HS-5 (cell line): ENCODE measurements at regions not wholly inside any gene's neighbourhood (a gene's known extent, or its start where the extent isn't known, plus 50 kb on each side); places are given as distances from the start of the nearest gene placed in this dataset.
"Not testable (repeated sequence)": the region's sequence is repeated elsewhere in the genome, so short reads cannot be mapped to it uniquely, and the experiment has no call there.

Experiments
- DNase-seq: peaks from one replicate; pipeline ENCODE4 v3.0.0-alpha.2; 2012; ENCODE audit warnings: low read depth

DNA sequence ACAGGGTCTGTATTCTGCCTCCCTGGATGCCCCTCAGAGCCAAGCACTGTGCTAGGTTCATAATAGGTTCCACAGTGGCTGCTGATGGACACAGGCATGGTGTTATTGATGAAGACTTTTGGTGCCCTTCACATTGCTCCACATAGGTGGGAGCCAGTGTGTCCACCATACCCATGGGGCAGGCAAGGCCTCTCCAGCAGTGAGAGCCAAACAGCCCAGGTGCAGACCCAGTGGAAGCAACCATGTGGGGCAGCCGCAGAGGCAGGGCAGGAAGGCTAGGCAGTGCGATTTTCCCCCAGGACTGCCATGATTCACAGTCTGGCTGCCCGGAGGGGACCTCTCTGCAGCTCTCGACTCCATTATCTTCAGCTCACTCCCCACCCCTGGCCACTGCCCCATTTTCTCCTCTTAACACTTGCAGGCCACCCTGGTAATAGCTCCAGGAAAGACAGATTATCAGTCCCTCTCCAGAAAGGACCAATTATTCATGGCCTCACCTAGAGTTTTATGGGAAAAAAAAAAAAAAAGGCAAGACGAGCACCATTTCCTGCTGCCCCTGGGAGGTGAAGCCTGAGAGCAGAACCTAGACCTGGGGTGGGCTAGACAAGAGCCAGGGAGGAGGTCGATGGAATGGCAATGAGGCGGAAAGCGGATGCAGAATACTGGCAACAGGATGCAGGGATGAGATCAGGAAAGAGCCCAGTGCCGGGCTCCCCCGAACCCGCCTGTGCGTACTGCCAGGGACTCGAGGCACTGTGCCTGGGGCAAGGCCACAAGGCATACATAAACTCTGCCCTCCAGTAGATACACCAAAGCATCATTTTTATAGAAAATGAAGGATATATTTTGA, 343.0 kb upstream of the NCAM1 start:
- DNase-seq = no peak

- no peak for DNase-seq
These were observed 342.1 kb upstream of the NCAM1 start for GRCh38 chr11:112619106-112619505.

GRCh38 chr11:112620621-112621394, 340.4 kb upstream of the NCAM1 start:
- DNase-seq = no peak

DNA sequence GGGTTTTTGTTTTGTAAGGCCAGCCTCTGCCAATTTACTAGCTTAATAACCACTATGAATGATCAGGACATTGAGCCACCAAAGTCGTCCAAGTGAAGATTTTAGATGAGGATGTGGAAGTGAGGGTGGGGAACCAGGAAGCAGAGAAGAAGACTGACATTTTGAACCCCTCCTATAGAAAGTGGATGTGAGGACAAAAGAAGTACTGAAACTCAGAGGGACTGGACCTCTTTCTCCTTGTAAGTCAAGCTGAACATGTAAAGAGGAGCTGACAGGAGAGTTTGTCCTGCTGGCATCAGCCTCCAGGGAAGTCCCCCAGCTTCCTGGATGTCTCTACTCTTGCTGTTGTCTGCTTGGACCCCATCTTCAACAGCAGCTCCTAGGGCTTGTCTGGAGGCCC, 338.2 kb upstream of the NCAM1 start:
- DNase-seq = no peak

DNA sequence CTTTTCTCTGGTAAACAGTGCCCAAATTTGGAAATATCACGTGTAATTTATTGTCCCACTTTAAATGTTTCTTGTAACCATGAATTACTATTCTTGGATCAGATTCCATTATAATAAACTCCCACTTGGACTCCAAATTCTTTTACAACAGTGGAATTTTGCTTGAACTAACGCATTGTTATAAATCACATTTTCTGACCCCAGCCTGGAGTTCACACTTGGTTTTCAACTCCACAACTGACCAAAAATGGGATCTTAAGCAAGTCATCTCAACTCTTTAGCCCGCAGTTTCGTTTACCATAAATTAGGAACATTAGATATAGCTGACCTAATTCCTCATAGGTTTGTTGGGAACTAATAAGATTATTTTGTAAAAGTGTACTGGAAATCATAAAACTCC, 336.8 kb upstream of the NCAM1 start:
- no peak for DNase-seq

GRCh38 chr11:112624971-112625370, 336.2 kb upstream of the NCAM1 start:
- DNase-seq = not testable (repeated sequence)

DNA sequence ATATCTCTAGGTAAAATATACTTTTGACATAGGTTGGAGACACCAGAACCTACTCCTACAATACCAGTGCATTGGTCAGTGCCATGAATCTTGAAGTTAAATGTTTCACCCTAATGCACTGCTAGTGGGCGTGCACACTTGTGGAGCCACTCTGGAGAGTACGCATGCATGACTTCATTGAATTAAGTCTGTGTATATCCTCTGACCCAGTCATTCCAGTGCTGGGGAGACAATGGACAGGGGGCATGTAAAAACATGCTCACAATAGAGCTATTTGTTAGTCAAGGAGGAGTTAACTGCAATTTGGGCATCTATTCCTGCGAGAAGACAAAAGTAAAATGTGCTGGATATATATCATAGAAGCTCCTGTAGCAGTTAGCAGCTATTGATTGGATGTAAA, 335.4 kb upstream of the NCAM1 start:
- DNase-seq = no peak

DNA sequence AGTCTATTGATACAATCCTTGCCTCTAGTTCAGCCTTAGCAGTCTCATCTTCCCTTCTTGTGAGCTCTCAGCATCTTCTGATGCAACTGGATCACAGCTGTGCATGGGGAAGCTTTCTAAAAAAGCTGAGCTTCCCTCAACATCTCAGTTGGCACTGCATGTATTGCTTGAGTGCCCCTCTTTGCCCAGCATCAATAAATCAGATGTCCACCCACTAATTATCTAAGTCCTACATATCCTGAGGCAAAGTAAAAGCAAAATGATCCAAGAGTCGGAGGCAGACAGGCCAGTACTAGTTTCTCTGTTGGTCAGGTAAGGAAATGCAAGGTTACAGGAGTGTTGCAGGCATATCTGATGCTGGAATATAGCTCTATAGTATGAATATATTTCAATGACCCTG, 334.5 kb upstream of the NCAM1 start:
- no peak for DNase-seq

DNA sequence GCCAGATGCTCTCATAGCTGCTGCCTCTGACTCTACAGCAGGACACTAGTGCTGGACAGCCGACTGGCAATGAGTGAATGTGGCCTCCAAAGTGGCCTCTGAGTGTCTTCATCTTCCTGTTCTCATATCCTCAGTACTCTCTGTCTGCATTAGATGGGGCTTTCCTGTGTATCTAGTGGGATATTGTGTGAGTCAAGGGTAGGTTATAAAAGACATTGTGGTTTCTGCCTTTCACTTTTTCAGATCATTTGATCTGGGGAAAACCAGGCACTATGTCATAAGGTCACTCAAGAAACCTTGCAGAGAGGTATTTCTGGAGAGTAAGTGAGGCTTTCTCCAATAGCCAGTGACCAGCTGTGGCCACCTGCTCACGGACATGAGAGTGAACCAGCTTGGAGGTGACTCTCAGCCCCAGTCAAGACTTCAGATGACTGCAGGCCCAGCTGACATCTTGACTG, 333.6 kb upstream of the NCAM1 start:
- no peak for DNase-seq

DNA sequence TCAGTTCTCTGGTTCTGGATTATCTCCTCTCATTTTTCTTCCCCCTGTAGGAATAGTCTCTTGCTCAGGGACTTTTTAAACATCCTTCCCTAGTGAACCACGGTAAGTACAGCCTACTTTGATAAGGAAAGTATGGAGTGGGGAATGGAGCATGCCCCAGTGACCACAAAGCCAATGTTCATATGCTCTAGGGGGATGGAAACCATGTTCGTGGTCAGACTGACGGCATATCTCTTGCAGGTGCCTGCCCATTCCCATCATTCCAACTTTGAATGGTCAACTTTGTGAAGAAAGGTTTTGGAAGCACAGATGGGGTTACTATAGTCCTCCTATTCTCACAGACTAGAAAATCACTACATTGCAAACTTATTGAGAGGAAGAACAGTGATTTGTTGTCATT, 332.5 kb upstream of the NCAM1 start:
- no peak for DNase-seq

DNA sequence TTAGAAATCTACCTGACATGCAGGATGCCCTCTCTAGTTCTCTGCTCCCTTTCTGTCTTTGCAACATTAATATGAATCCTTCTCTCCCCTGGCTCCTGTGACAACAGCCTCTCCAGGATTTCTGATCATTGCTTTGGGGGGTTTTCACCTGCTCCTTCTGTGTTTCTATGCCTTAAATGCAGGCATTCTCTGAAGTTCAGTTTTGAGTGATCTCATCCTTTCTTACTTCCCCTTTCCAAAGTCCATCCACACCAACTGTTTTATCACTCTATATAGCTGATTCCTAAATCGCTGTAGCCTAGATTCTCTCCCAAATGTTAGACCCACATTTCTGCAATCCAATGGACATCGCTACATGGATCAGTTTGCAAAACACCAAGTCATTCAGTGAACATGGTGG, 330.7 kb upstream of the NCAM1 start:
- DNase-seq = no peak

DNA sequence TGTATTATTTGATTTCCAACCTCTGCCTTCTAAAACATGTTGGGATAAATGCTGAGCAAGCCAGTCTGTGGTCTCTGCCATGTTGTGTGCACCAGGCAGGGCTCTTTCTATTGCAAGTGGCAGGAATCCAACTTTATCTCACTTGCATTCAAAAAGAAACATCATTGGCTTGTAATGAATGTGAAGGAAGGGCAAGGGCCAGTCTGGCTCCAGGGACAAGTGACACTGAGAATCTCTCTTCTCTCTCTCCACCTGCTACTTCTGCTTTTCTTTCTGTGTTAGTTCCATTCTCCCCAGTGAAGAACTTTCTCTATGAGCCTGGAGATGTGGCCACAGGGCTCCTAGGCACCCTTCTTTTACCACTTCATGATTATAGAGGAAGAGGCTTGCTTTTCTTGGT, 329.9 kb upstream of the NCAM1 start:
- no peak for DNase-seq

DNA sequence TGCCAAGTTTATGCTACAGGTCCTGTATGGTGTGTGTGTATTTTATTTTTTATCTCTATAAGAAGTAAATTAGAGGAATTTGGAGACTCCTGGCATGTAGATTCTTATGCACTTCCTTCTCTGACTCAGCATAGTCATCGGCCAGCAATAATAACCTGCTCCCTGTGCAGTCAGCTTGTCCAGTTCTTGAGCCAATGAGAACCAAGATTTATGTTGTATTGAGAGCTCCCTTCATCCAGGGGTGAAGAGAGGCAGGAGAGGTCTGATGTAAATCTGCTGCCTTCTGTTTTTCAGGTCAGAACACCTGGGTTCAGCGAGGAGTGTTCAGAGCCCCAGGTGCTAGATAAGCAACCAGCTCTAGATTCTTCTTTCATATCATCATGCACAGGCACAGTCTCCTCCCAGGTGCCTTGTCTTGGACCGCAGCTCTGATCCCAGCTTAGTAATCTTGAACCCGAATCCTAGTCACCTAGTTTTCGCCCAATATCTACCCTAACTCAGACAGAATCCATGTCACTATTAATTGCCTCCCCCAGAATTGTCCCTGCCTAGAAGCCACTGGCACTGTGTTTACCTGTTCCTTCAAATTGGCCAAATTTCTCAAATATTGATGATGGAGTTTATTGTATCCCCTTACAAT, 328.2 kb upstream of the NCAM1 start:
- DNase-seq = no peak

DNA sequence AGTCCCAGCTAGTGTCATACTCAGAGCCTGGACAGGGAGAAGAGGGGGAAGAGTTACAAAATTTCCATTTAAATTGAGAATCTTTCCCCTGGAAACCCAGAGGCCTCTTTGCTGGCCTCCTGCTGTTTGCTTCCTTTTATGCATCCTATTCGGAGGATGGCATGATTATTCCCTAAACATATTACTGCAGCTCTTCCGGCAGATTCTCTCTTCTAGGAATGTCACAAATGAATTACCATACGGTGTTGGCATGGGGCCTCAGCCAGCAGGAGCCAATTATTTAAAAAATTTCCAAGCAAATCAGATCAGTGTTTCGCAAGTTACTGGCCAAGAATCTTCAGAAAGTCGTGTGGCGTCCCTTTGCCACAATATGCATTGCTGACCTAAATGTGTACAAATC, 326.7 kb upstream of the NCAM1 start:
- DNase-seq = no peak

DNA sequence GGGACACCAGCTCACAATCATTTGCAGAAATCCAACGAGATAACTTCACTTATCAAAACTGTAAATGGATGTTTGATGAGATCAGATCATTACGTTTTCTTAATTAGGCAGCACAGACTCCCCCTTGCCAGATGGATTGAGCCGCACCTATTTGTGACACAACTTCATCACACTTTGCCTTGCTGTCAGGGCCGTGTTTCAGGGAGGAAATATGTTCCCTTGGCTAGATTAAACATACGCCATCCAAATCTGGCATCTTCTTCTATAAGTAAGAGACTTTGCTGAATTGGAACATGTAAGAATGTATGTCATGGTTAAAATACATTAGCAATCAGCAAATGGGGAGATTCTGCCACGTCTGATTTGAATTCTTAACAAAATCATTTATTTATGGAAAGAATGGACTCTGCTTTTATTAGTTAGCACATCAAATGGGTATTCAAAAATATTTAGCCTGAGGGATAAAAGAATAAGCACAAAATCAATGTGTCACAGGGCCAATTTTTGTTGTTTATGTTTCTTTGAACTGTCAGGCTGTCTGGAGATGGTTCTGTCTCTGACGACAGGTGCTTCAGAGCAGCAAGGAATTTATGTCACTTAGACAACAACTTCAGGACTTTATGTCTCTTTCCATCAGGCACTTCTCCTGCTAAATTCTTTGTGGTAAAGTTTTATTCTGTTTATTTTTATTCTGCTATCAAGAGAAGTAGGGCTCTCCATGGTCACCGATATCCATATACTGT, 326.1 kb upstream of the NCAM1 start:
- no peak for DNase-seq

DNA sequence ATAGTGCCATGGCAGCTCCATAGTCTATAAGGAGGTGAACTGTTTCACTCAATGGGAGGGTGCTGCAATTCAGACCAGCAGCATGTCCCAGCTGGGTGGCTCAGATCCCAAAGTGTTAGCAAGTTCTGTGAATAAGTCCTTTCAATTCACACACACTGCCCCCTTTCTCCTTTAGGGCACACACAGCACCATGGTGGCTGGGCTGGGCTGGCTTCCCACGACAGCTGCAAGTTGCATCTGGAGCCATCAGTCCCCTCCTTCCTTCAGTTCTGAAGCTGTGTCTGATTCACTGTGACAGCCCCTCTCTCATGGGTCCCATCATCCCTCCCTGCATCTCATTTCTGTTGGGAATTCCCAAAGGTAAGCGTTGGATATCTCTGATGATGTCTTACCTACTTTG, 324.1 kb upstream of the NCAM1 start:
- no peak for DNase-seq

DNA sequence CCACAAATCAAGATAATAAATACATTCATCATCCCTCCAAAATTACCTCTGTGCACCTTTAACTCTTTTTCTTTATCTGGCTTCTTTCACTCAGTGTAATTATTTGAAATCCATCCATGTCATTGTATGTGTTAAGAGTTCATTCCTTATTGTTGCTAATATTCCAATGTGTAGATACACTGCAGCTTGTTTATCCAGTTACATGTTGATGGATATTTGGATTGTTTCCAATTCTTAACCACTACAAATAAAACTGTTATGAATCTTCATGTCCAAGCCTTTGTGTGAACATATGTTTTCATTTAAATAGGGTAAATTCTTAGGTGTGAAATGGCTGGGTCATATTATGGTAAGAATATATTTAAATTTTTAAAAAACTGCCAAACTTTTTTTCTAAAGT, 323.3 kb upstream of the NCAM1 start:
- no peak for DNase-seq

DNA sequence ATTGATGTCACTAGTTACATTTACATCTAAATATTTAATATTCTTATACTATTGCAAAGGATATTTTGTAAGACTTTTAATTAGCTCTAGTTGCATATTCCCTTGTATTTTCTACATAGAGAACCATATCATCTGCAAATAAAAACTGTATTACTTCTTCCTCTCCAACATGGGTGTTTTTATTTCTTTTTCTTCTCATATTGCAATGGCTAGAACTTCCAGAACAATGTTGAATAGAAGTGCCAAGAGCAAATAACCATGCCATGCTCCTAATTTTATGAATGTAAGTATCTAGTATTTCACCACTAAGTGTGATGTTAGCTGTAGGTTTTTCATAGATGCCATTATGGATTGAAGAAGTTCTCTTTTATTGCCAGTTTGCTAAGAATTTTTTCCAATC, 321.8 kb upstream of the NCAM1 start:
- no peak for DNase-seq

DNA sequence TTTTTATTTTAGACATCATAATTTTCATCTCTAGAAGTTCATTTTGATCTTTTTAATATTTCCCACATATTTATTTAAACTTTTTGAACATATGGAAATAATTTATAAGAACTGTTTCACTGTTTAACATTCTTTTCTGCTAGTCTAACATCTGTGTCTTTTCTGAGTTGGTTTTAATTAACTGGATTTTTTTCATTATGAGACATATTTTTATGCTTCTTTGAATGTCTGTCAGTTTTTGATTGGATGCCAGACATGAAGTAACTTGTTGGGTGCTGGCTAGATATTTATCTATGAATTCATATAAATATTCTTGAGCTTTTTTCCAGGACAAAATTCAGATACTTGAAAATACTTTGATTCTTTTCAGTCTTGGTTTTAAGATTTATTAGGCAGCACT, 317.8 kb upstream of the NCAM1 start:
- DNase-seq = no peak

DNA sequence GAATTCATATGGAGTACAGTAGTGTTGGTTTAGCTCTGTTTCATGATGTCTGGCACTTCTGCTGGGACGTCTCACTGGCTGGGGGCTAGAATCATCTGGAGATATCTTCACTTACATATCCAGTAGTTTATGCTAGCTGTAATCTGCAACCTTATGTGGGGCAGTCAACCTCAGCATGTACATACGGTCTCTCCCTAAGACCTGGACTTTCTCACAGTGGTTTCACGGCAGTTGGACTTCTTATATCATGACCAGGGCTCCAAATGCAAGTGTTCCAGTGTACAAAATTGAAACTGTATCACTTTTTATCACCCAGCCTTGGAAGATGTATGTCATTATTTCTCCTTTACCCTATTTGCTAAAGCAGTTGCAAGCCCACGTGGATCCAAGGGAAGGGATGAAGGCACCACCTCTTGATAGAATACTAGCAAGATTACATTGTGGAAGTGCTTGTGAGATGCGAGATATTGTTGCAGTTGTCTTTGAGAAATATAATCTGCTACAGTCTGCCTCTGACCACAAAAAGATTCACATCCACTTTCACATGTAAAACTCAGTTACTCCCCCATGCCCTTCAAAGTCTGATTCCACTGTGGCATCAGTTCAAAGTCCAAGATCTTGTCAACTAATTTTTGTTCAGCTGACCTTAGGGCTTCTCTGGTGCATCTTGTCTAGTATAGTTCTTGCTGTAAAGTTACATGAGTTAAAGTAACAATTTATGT, 316.6 kb upstream of the NCAM1 start:
- DNase-seq = no peak

DNA sequence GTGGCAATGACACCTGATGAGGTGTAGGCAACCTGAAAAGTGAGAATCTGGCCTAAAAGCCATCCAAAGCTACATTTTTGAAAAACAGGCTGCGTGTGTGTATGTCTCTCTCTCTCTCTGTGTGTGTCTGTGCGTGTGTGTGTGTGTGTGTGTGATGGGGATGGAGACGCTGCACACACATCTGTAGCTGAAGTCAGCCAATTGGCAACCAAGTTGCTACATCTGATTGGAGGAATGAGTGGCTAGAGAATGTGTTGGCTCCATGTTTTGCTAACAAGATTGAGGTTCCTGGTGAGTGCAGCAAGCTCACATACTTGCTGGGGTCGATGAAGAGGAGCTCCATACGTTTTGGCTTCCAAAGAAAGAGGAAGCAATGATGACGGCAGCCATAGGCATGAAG, 311.4 kb upstream of the NCAM1 start:
- DNase-seq = no peak

- no peak for DNase-seq
These were observed 310.7 kb upstream of the NCAM1 start for GRCh38 chr11:112650527-112650926.
